ENCODE measurements at regions not wholly inside any gene's neighbourhood (a gene's known extent, or its start where the extent isn't known, plus 50 kb on each side); places are given as distances from the start of the nearest gene placed in this dataset.

DNA sequence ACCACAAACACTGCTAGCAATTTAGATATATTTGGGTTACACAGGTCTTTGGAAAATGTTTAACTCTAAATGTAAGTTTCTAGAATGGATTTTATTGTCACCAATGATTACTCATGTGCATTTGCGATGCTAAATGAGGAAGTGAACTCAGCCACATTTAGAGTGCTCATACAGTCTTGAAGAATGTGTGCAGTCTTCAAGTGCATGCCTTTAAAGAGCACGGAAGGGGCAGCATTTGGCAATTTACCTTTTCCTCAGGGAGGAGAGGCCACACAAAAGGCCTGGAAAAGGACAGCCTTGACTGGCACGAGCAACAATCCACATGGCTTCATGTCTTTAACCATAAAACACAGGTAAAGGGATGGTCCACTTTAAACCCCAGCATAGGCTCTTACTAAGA is 78.5 kb upstream of the STK17B start:
- DNase-seq = no peak

DNA sequence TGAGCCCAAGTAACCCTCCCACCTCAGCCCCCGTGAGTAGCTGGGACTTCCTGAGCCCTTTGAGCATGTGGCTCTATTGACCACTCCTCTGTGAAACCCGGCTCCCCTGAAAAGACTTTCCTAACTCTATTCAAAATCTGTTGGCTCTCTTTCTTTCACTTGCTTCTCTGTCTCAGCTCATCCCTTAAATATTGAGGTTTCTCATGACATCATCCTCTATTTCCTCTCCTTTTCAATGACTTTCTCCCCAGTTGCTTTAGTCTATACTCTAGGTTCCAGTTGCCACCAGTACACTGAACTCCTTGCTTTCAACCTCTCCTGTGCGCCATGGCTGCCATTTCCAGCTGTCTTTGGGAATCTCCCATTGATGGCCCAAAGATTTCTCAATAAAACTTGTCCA is 79.8 kb upstream of the STK17B start:
- no peak for DNase-seq

DNA sequence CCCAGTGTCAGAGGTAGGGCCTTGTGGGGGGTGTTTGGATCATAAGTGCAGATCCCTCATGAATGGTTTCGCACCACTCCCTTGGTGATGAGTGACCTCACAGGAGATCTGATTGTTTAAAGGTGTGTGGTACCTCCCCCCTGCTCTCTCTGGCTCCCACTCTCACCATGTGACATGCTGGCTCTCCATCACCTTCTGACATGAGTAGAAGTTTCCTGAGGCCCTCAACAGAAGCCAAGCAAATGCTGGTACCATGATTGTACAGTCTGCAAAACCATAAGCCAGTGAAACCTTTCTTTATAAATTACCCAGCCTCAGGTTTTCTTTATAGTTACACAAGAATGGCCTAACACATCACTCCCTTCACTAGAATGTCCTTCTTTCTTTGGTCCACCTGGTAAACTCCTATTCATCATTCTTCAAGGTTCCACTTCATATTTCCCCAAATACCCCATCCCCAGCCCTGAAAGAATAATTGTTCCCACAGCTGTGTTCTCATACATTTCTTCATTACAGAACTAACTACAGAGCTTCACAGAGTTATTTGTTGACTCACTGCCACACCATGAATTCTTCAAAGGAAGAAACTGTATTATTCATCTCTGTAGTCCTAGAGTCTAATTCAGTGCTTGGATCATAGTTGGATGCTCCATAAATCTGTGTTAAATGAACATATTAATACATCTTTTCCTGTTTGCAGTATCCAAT is 81.2 kb upstream of the STK17B start:
- DNase-seq = no peak

DNA sequence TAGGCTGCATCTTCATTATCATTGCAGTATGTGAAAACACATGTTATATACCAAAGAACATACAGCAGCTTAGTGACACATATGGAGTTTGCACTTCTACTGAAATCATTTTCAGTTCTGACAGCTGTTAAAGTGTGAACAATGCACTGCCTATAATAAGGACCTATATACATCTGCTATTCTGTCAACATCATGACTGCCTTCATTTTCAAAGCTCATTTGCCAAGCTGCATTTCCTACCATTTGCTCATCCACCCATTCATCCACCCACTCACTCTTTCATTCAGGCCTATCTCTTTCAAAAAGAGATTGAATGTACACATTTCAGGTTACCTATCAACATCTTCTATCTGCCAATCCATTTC is 81.7 kb upstream of the STK17B start:
- no peak for DNase-seq

DNA sequence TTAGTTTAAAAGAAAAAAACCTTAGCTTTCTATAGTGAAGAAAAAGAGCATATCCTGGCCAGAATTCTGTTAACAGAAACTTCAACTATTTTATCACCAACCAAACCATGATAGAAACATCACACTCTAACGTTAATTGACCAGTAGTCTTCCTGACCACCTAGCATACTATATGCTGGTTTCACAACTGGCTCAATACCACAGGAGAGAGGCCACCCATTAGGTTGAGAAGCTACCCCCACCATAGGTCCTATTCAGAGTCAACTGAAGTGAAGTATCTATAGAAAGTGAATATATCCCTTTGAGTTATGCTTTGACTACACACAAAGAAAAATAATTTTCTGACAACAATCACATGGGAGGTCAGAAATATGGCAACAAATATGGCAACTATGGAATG is 85.2 kb upstream of the STK17B start:
- no peak for DNase-seq

DNA sequence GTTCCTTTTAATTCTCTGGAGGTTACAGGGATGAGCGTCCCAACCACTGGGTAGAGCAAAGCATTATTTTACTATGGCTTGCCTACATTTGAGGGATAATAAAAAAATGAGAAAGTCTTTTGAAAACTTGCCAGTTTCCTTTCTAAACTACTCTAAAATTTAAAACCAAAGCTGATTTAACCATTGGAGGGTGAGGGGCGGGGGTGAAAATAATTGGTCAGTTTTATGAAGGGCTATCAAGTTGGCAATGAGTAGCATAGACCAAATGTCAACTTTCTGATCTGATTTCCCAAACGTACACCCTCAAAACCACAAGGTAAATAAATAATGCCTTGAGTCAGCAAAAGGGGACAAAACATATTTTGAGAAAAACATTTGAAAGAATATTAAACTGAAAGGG is 85.7 kb upstream of the STK17B start:
- DNase-seq = no peak

DNA sequence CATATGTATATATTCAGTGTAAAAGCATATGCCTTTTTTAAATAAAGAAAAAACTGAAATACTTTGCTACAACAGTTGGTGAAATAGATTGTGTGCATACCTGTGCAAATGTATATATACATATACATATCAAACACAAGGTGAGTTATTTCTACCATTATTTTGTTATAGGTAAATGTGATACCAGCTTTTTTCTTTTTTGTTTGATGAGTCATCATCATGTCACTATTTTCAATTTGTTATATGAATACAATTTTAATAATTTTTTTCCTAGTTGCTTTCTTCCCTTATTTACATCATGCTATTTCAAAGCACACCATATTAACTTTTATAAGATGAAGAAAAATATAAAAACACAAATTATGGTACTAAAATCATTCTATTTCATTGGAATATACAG is 87.0 kb upstream of the STK17B start:
- no peak for DNase-seq

DNA sequence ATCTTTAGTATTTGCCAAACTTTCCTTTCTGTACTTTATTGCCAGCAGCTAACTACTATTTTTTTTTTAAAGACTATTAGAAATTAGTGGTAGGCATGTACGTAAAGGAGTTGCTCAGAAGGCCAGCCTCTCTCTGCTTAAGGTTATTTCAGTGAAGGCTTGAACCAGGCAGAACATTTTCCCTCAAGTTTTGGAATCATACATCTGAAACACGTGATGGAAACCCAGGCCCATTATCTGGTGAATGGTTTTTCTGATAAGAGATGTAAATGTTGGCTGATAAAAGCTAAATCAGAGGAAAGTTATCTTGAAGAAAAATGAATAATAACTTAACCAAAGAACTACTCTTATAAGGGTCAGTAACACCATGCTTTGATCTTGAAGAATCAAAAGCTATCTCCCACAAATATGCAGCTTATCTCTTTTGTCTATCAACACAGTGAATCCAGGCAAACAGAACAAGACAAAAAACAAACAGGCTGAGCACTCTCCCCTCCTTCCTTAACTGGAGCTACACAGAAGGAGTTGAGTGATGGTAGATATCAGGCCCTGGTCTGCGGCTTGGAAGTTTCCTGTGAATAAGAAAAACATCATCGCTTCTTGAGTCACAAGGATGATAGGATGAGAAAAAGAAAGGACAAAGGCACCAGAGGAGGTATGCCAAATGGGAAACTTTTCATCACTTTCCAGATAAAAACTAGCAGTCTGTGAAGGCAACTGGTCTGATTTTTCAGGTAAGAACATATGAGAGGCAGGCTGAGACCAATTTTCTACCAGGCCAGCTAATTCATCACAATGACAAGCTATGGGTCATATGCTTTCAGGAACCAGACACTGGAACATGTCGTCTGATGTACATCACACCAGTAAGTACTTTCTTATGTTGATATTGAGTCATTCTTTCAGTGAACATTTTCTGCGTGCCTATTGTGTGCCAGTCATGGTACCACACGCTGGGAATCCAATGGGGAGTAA is 88.4 kb upstream of the STK17B start:
- DNase-seq = no peak

DNA sequence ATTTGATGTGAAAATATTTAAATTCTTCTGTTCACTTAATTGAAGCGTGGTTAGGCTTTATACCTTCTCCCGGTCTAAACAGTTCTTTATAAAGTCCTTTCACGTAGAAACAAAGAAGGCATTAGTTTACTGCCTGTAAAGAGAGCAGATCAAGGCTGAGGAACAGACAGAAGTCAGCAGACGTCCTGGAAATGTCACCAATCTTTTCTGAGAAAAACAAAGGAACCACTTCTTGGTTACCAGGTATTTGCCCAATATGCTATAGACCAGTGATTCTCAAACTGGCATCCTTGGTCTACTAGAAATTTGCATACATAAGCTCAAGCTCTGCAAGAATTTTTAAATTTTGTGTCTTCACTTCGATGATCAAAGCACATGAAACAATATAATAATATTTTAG is 89.2 kb upstream of the STK17B start:
- no peak for DNase-seq

DNA sequence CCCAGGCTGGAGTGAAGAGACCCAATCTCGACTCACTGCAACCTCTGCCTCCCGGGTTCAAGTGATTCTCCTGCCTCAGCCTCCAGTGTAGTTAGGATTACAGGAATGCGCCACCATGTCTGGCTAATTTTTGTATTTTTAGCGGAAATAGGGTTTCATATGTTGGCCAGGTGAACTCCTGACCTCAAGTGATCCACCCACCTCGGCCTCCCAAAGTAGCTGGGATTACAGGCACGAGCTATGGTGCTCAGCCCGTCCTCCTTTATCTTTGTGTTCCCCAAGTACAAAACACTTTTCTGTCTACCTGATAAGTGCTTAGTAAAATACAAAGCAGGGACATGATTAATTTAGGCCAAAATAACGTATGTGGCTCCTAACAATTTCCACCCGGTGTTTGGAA is 91.2 kb upstream of the STK17B start:
- no peak for DNase-seq

DNA sequence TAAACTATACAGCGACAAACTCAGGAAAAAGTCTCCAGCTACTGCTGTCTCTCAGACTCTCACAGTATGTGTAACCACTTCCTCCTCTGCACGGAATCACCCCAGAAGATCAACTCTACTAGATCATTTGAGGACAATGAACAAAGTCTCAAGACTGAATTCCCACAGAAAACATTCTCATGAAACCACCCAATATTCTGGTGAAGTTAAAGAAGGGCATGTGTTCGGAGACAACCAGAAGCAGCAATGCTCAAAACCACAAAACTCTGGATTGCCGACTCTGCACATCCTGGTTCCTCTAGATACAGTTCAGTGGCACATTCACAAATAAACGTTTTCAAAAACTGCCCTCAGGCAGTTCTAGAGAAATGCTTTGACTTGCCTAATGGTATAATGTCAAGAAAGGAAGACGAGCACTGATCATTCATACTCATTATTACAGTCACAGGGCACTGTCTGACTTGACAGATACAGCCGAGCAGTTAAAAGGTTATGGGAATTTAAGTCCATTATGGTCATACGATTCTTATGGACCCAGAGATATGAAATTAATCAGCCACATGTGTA is 91.9 kb upstream of the STK17B start:
- peak; percentile 38 for DNase-seq

DNA sequence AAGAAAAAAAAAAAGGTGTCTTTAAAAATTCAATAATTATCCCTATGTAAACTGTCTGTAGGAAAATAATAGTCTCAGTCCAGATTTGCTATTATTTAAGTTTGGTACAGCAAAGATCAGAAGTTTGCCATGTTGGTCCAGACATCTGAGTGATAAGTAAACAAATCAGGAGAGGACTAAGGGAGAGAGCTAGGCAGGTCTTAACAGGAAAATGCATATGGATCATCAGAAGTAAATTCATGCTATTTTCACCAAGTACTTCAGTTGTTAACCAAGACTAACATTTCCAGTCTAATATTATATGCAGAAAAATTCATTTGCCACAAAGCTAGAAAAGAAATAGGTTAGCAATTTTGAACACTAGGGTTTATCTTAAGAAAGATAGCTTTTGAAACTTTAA is 95.0 kb upstream of the STK17B start:
- DNase-seq = no peak

DNA sequence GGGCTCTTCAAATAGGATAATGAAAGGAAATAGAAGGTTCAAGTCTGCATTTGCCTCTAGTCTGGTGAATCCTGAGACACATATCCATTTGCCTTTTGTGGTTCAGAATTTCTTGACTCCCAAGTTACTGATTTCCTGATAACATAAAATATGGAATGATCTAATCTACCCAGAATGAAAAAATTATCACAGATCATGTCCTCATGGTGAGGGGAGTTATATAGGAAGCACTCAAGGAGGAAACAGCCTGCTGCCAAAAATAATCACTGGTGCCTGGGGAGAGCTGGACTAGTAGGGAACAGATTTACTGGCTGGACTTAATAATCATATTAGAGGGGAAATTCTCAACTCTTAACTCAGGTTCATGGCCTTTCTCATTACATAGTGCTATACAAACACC is 95.5 kb upstream of the STK17B start:
- no peak for DNase-seq

DNA sequence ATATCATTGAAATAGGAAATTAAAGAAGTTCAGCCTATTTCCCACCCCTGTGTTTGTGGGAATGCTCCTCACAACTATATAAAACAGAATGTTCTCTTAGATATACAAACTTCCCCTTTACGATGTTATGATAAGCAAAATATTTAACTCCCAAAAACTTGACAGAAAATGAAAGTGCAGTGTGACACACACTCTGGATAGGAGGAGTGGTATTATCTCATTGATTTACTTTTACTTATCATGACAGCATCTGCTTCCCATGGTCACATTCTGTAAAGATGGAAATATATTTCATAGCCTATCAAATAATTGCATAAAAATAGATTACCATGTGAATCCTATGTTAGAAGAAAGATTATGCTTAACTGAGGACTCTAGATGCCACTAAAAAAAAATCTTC is 96.6 kb upstream of the STK17B start:
- DNase-seq = no peak

DNA sequence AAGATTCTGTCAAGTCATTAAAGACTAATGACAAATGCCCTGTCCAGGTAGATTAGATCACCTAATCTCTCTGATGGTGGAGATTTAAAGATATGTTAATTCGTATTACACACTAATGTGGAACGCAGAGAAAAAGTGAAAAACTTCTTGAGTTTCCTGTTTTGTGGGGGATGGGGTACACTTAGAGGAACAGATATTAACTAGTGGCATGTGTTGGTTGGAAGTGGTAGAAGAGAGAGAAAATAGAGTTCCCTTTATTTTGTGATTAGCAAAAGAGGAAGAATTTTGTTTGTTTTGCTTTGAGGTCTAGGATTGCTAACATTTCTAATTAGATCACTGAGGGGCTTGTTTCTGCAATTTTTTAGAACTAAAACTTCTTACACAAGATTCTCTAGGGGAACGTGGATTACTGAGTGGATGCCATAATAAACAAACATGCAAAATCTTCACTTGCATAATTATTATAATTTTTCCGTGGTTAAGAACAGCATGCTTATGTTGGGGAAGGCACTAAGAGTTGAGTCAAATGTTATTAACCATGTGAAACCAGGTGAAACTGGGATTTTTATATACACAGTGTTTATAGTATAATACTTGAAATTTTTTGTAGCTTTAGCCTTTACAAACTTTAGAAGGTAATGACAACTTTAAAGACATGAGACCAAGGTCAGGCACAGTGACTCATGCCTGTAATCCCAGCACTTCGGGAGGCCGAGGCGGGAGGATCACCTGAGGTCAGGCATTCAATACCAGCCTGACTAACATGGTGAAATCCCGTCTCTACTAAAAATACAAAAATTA is 97.4 kb upstream of the STK17B start:
- DNase-seq = no peak

DNA sequence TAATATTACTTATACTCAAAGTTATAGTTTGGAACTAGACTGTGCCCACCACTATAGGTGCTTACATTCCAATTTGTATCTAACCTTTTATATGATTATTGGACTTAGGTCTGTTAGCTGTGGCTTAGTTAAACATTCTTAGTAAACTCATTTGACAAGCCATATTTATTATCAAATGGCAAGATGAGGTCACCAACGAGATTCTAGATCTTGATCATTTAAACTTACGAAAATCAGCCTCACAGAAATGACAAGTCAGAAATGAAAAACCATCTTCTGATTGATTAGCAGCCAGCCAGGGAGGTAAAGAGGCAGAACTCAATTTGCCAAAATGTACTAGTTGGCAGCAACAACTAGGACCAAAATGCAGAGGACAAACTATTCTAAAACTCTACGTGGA is 100.4 kb upstream of the STK17B start:
- DNase-seq = no peak

DNA sequence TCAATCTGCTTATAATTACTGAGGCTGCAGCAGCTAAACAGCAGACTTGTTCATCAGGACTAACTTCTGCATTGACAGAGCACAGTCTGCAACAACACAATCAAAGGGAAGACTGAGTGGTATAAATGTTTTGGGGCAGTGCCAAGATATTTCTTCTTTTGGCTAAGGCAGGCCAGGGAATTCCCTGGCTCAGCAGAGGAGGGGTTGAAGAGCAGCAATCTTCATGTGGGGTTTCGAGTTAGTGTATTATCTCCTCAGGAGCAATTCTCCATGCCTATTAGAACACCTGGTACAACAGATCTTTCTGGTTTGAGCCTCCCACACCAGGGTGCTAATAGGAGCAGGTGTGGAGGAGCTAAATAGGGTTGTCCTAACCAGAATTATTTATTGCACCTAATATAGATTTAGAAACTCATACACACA is 103.0 kb upstream of the STK17B start:
- DNase-seq = no peak

DNA sequence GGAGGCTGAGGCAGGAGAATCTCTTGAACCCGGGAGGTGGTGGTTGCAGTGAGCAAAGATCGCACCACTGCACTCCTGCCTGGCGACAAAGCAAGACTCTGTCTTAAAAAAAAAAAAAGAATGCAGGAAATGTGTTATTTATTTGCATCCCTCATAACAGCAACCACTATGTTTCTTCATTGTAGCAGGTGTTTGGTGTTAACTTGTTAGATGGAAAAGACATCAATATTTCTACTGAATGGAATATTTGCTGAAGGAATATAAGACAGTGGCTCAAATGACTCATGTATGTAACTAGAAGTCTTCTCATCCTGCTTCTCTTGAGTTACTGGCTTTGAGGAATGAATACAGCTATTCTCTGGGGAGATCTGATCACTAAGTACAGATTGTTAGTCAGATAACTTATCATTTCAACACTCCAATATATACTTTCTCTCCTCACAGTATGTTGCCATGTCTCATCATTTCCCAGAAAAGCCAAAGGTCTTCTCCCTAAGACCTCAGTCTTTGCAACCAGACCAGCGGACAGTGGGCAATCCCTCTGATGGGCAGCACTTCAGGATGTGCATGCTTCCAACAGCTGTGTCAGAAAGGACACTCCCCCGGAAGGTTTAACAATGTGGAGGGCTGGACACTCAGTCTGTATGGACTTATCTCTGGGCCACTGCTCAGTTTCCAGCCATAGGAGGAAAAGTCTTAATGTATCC is 104.4 kb upstream of the STK17B start:
- DNase-seq = peak; percentile 36

DNA sequence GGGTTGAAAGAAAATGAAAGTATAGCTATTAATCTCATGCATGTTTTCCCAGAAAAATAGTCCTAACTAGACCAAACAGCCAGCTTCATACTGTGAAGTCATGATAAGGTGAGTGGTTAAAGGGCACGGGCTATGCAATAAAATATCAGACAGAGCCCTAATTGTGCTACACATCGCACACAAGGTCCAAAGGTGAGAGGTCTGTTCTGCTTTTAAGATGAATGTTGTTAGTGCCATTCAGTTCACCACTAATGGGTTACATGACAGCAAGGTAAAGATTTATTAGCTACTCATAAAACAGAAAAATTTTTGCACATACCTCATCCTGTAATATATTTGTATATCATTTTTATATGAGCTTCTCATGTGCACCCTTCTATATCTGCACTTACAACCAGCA is 105.0 kb upstream of the STK17B start:
- no peak for DNase-seq

DNA sequence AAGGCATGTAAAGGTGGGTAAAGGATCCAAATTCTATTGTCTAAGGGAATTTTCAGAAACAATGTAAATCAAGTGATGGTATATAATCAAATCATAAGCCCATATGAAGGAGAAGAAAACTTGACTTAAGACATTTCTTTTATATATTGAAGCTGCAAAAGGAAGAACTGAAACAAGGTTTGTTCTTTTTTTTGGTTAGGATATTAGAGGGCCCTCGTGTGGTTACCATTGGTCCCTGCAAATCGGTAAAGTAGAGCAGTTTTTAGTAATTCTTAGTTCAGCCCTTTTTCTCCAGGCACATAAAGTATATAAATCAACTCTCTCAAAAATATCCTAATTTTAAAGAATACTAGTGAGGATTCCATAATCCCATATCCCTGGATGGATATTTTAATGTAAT is 105.6 kb upstream of the STK17B start:
- no peak for DNase-seq

DNA sequence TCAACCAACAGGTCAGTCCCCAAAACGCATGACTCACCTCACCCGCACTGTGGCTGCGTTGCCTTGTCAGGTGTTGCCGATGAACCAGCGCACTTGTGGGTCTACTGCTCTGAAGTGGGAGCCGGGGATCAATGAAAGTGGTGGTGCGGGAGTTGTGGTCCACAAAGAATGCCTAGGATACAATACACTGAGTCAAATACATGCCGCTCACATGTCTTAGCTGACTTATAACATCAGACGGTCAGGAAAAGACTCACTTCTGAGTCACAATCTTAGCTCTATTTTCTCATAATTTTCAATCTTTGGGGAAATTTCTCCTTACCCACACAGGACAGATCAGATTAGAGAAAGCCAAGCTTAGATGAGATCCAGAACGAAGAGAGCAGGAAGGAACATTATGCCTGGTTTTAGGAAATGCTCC is 107.1 kb upstream of the STK17B start:
- DNase-seq = peak; percentile 62

DNA sequence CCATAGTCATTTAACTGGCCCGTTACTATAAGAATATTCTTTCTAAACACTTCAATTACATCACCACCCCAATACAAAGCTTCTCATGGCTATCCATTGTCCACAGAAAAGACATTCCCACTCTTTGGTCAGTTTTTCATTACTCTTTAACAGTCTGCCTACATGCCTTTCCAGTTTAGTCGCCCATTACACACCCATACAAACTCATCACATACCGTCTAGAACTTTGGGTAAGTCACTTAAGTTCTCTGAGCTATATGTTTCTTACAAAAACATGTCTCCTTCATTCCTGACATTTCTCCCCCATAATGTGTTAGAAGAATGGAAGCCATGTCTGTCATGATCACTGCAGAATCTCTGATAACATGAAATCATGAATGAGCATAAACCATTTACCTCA is 108.2 kb upstream of the STK17B start:
- no peak for DNase-seq

Measured in activated T-cell treated with anti-CD3 and anti-CD28 coated beads, Interleukin-2, amount 50 U/mL, for 1 hour (primary cell).